ENCODE measurements at regions not wholly inside any gene's neighbourhood (a gene's known extent, or its start where the extent isn't known, plus 50 kb on each side); places are given as distances from the start of the nearest gene placed in this dataset.

- TF ChIP-seq CTCF (IDR thresholded peaks at IDR 0.05), result no peak
- no peak for TF ChIP-seq EZH2 (IDR thresholded peaks at IDR 0.05)
These were observed 88.6 kb downstream of the MAP1LC3B2 start for GRCh38 chr12:116647813-116648212.

Measured in neural progenitor cell (in vitro differentiated cells).